DOHH2 (cell line): ENCODE measurements at regions not wholly inside any gene's neighbourhood (a gene's known extent, or its start where the extent isn't known, plus 50 kb on each side); places are given as distances from the start of the nearest gene placed in this dataset.

ENCODE experiments used
- EZH2phosphoT487 ChIP-seq: fragments of 200-600 bp; sonication (generic); IDR thresholded peaks from 2 replicates; pipeline ENCODE4 v1.6.1; 2017; ENCODE audit warnings: borderline replicate concordance, mild to moderate bottlenecking, antibody characterized with exemption, low read length, moderate library complexity, mixed read lengths
- TF ChIP-seq, protein P1 (sequence below): fragments of 200-600 bp; sonication (generic); IDR thresholded peaks from one replicate; pipeline ENCODE4 v1.5.1; 2014; ENCODE audit warnings: antibody characterized with exemption, mild to moderate bottlenecking, low read depth, low read length; ENCODE audit not compliant: poor library complexity, severe bottlenecking

GRCh38 chr2:104914509-104914908, 60.6 kb downstream of the POU3F3 start:
- TF ChIP-seq, protein P1, sequence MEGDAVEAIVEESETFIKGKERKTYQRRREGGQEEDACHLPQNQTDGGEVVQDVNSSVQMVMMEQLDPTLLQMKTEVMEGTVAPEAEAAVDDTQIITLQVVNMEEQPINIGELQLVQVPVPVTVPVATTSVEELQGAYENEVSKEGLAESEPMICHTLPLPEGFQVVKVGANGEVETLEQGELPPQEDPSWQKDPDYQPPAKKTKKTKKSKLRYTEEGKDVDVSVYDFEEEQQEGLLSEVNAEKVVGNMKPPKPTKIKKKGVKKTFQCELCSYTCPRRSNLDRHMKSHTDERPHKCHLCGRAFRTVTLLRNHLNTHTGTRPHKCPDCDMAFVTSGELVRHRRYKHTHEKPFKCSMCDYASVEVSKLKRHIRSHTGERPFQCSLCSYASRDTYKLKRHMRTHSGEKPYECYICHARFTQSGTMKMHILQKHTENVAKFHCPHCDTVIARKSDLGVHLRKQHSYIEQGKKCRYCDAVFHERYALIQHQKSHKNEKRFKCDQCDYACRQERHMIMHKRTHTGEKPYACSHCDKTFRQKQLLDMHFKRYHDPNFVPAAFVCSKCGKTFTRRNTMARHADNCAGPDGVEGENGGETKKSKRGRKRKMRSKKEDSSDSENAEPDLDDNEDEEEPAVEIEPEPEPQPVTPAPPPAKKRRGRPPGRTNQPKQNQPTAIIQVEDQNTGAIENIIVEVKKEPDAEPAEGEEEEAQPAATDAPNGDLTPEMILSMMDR, result no peak
- no peak for TF ChIP-seq EZH2phosphoT487
